Fibroblast of villous mesenchyme (primary cell): ENCODE measurements at regions not wholly inside any gene's neighbourhood (a gene's known extent, or its start where the extent isn't known, plus 50 kb on each side); places are given as distances from the start of the nearest gene placed in this dataset.

Source experiments
- DNase-seq: peaks from one replicate; pipeline ENCODE4 v3.0.0-alpha.2; 2010; ENCODE audit warnings: low read depth
- H3K4me3 ChIP-seq: 2 replicates; pipeline ENCODE4 v1.5.1; 2011; ENCODE audit warnings: low read depth, mild to moderate bottlenecking, low read length
- TF ChIP-seq, protein P1 (sequence below): IDR thresholded peaks from 2 replicates; pipeline ENCODE4 v1.5.1; 2012; ENCODE audit warnings: low read depth, mild to moderate bottlenecking, low read length; ENCODE audit not compliant: insufficient read depth

GRCh38 chr13:31456056-31456455, 256.3 kb downstream of the B3GLCT start:
- no peak overlapping the region for H3K4me3 ChIP-seq
- TF ChIP-seq, protein P1, sequence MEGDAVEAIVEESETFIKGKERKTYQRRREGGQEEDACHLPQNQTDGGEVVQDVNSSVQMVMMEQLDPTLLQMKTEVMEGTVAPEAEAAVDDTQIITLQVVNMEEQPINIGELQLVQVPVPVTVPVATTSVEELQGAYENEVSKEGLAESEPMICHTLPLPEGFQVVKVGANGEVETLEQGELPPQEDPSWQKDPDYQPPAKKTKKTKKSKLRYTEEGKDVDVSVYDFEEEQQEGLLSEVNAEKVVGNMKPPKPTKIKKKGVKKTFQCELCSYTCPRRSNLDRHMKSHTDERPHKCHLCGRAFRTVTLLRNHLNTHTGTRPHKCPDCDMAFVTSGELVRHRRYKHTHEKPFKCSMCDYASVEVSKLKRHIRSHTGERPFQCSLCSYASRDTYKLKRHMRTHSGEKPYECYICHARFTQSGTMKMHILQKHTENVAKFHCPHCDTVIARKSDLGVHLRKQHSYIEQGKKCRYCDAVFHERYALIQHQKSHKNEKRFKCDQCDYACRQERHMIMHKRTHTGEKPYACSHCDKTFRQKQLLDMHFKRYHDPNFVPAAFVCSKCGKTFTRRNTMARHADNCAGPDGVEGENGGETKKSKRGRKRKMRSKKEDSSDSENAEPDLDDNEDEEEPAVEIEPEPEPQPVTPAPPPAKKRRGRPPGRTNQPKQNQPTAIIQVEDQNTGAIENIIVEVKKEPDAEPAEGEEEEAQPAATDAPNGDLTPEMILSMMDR: no peak
- DNase-seq: no peak

- TF ChIP-seq, protein P1: no peak
- no peak for DNase-seq
- no peak overlapping the region for H3K4me3 ChIP-seq
These were observed 260.3 kb downstream of the B3GLCT start for GRCh38 chr13:31460061-31460460.

DNA sequence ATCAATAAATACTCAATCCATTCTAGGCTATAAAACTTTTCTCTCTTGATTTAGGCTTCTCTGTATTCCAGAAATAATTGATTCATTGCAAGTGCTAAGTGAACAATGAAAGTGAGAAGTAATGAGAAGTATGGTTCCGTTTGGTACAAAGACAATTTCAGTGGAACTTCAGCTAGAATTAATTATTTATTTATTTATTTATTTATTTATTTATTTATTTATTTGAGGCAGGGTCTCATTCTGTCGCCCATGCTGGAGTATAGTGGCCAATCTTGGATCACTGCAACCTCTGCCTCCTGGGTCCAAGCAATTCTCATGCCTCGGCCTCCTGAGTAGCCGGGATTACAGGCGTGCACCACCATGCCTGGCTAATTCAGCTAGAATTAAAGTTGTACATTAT, 262.1 kb downstream of the B3GLCT start:
- TF ChIP-seq, protein P1: no peak

DNA sequence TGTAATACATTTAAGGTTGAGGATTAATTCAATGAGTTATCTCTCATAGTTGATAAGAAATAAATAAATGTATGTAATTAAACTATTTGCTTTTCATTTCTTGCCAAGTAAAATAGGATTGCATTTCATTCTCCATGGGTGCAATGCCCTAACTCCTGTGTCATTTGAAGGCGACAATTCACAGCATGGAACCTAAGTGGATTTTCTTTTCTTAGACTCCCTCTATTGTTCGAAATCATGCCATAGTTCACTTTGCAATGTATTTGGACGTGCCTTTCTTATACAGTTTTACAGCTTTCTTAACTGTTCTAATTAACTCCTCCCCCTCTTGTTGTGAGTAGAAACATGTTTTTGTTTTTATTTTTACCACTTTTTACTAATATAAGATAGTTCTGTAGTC, 263.0 kb downstream of the B3GLCT start:
- DNase-seq: no peak

More for the DNA sequence above, 262.1 kb downstream of the B3GLCT start:
- no peak for DNase-seq
- H3K4me3 ChIP-seq: no peak overlapping the region

GRCh38 chr13:31468114-31468902, 268.5 kb downstream of the B3GLCT start:
- TF ChIP-seq, protein P1: no peak
- H3K4me3 ChIP-seq: no peak overlapping the region
- no peak for DNase-seq

More for the DNA sequence above, 263.0 kb downstream of the B3GLCT start:
- no peak overlapping the region for H3K4me3 ChIP-seq
- TF ChIP-seq, protein P1: no peak

DNA sequence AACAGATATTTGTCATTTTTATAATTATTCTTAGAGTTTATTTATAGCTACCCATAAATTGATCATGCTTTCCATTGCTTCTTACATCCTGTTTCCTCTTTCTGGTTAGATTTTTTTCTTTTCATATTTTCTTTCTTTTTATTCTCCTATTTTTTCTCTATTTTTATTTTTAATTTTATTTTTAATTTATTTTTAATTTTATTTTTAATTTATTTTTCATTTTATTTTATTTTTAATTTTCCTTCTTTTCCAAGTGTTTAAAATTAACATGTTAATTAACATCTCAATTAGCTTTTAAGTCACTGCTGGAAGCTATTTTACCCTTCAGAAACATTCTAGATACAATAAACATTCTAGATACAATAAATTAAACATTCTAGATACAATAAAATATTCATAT, 269.6 kb downstream of the B3GLCT start:
- no peak overlapping the region for H3K4me3 ChIP-seq
- TF ChIP-seq, protein P1: no peak
- DNase-seq: no peak
